ENCODE measurements at regions not wholly inside any gene's neighbourhood (a gene's known extent, or its start where the extent isn't known, plus 50 kb on each side); places are given as distances from the start of the nearest gene placed in this dataset.
A peak's percentile ranks its signal among the peaks of the same experiment; 100 is the strongest.

- H3K27me3 ChIP-seq (ENCODE audit: insufficient read depth, low read depth, low read length) = no peaks in the 10 kb centered on the region
- no peaks in the 10 kb centered on the region for H3K36me3 ChIP-seq (ENCODE audit: insufficient read depth, low read length)
- no peaks in the 10 kb centered on the region for H3K9me2 ChIP-seq (ENCODE audit: insufficient read depth, low read length)
- no peak for TF ChIP-seq TAF1 (IDR thresholded peaks at IDR 0.05; ENCODE audit: low read depth)
- no peak for TF ChIP-seq POLR2AphosphoS5 (IDR thresholded peaks at IDR 0.05)
- H3K4me2 ChIP-seq (ENCODE audit: low read length) = no peak overlapping the region
- peaks cover 7% of the 10 kb centered on the region for H3K9me3 ChIP-seq (ENCODE audit: low read length)
- H2AFZ ChIP-seq (ENCODE audit: low read depth, low read length) = no peak overlapping the region
- no peak overlapping the region for H3K4me3 ChIP-seq (ENCODE audit: low read length)
- H3F3A ChIP-seq (ENCODE audit: insufficient read depth, low read length, poor library complexity, severe bottlenecking) = no peaks in the 10 kb centered on the region
- H3K79me2 ChIP-seq (replicated peaks; ENCODE audit: insufficient read depth, low read length) = no peaks in the 10 kb centered on the region
- H4K20me1 ChIP-seq (ENCODE audit: insufficient read depth) = no peaks in the 10 kb centered on the region
- H3K9ac ChIP-seq (ENCODE audit: low read length) = no peak overlapping the region
- no peak overlapping the region for H3K27ac ChIP-seq (ENCODE audit: low read length)
These were observed 342.3 kb downstream of the C6orf118 start for GRCh38 chr6:164967102-164967501.

GRCh38 chr6:164962805-164963204 lies 346.6 kb downstream of the C6orf118 start:
- H3K9me3 ChIP-seq (ENCODE audit: low read length) = peaks cover 7% of the 10 kb centered on the region
- H3K4me2 ChIP-seq (ENCODE audit: low read length) = no peak overlapping the region
- H4K20me1 ChIP-seq (ENCODE audit: insufficient read depth) = no peaks in the 10 kb centered on the region
- H2AFZ ChIP-seq (ENCODE audit: low read depth, low read length) = no peak overlapping the region
- TF ChIP-seq MXI1 (conservative IDR thresholded peaks at IDR 0.05; ENCODE audit: poor library complexity, severe bottlenecking) (no peak), REST (IDR thresholded peaks at IDR 0.05; ENCODE audit: borderline replicate concordance) (no peak), CTCF (IDR thresholded peaks at IDR 0.05; ENCODE audit: poor library complexity, severe bottlenecking) (no peak), SMC3 (conservative IDR thresholded peaks at IDR 0.05; ENCODE audit: poor library complexity) (no peak), EP300 (conservative IDR thresholded peaks at IDR 0.05; ENCODE audit: poor library complexity, severe bottlenecking) (no peak), TAF1 (IDR thresholded peaks at IDR 0.05; ENCODE audit: low read depth) (no peak), POLR2AphosphoS5 (IDR thresholded peaks at IDR 0.05) (no peak), EZH2 (IDR thresholded peaks at IDR 0.05; ENCODE audit: borderline replicate concordance, insufficient read depth, low read length, poor library complexity, severe bottlenecking) (no peak), RAD21 (conservative IDR thresholded peaks at IDR 0.05) (no peak)
- no peaks in the 10 kb centered on the region for H3K79me2 ChIP-seq (replicated peaks; ENCODE audit: insufficient read depth, low read length)
- no peaks in the 10 kb centered on the region for H3F3A ChIP-seq (ENCODE audit: insufficient read depth, low read length, poor library complexity, severe bottlenecking)
- H3K36me3 ChIP-seq (ENCODE audit: insufficient read depth, low read length) = no peaks in the 10 kb centered on the region
- no peak overlapping the region for H3K27ac ChIP-seq (ENCODE audit: low read length)
- H3K27me3 ChIP-seq (ENCODE audit: insufficient read depth, low read depth, low read length) = no peaks in the 10 kb centered on the region
- H3K9ac ChIP-seq (ENCODE audit: low read length) = no peak overlapping the region
- no peak overlapping the region for H3K4me3 ChIP-seq (ENCODE audit: low read length)
- no peaks in the 10 kb centered on the region for H3K9me2 ChIP-seq (ENCODE audit: insufficient read depth, low read length)

GRCh38 chr6:164947164-164947563 lies 362.2 kb downstream of the C6orf118 start:
- Histone ChIP-seq H3K9ac (ENCODE audit: low read length) (peak overlapping the region; percentile 18), H3K36me3 (ENCODE audit: insufficient read depth, low read length) (no peaks in the 10 kb centered on the region), H3K4me3 (ENCODE audit: low read length) (peak overlapping the region; percentile 39), H3K27ac (ENCODE audit: low read length) (peak overlapping the region; percentile 66), H3K79me2 (replicated peaks; ENCODE audit: insufficient read depth, low read length) (no peaks in the 10 kb centered on the region), H3K9me3 (ENCODE audit: low read length) (no peaks in the 10 kb centered on the region), H3F3A (ENCODE audit: insufficient read depth, low read length, poor library complexity, severe bottlenecking) (no peaks in the 10 kb centered on the region), H3K27me3 (ENCODE audit: insufficient read depth, low read depth, low read length) (no peaks in the 10 kb centered on the region), H4K20me1 (ENCODE audit: insufficient read depth) (no peaks in the 10 kb centered on the region), H2AFZ (ENCODE audit: low read depth, low read length) (no peak overlapping the region), H3K4me2 (ENCODE audit: low read length) (peak overlapping the region; percentile 18), H3K9me2 (ENCODE audit: insufficient read depth, low read length) (no peaks in the 10 kb centered on the region)
- TF ChIP-seq POLR2AphosphoS5 (IDR thresholded peaks at IDR 0.05) (no peak), TAF1 (IDR thresholded peaks at IDR 0.05; ENCODE audit: low read depth) (no peak), REST (IDR thresholded peaks at IDR 0.05; ENCODE audit: borderline replicate concordance) (no peak), CTCF (IDR thresholded peaks at IDR 0.05; ENCODE audit: poor library complexity, severe bottlenecking) (no peak), SMC3 (conservative IDR thresholded peaks at IDR 0.05; ENCODE audit: poor library complexity) (no peak), MXI1 (conservative IDR thresholded peaks at IDR 0.05; ENCODE audit: poor library complexity, severe bottlenecking) (no peak), RAD21 (conservative IDR thresholded peaks at IDR 0.05) (no peak), EP300 (conservative IDR thresholded peaks at IDR 0.05; ENCODE audit: poor library complexity, severe bottlenecking) (no peak), EZH2 (IDR thresholded peaks at IDR 0.05; ENCODE audit: borderline replicate concordance, insufficient read depth, low read length, poor library complexity, severe bottlenecking) (no peak)

Measured in neural cell (in vitro differentiated cells).